Osteoblast (primary cell): ENCODE measurements at regions not wholly inside any gene's neighbourhood (a gene's known extent, or its start where the extent isn't known, plus 50 kb on each side); places are given as distances from the start of the nearest gene placed in this dataset.
A peak's percentile ranks its signal among the peaks of the same experiment; 100 is the strongest.
"Not testable (repeated sequence)": the region's sequence is repeated elsewhere in the genome, so short reads cannot be mapped to it uniquely, and the experiment has no call there.

Experiments used
- DNase-seq: peaks from one replicate; pipeline ENCODE4 v3.0.0; 2011; ENCODE audit warnings: low spot score, mixed read lengths; ENCODE audit not compliant: insufficient read length; ENCODE audit errors: missing footprints
- H2AFZ ChIP-seq: 2 replicates; pipeline ENCODE4 v1.6.0; 2011; ENCODE audit warnings: mild to moderate bottlenecking, low read length
- H3K27ac ChIP-seq: 2 replicates; pipeline ENCODE4 v1.5.1; 2011; ENCODE audit warnings: mild to moderate bottlenecking, low read depth, low read length, moderate library complexity
- H3K27me3 ChIP-seq: 2 replicates; pipeline ENCODE4 v1.6.0; 2012; ENCODE audit warnings: mild to moderate bottlenecking, control low read depth, inconsistent platforms, low read length, moderate library complexity; ENCODE audit not compliant: insufficient read depth
- H3K36me3 ChIP-seq: 2 replicates; pipeline ENCODE4 v1.5.1; 2011; ENCODE audit warnings: mild to moderate bottlenecking, low read length, control low read depth, moderate library complexity; ENCODE audit not compliant: insufficient read depth
- H3K4me1 ChIP-seq: 2 replicates; pipeline ENCODE4 v1.5.1; 2011; ENCODE audit warnings: mild to moderate bottlenecking, low read length, control low read depth, moderate library complexity; ENCODE audit not compliant: insufficient read depth
- H3K4me2 ChIP-seq: 2 replicates; pipeline ENCODE4 v1.6.0; 2011; ENCODE audit warnings: mild to moderate bottlenecking, low read length; ENCODE audit not compliant: insufficient read depth
- H3K4me3 ChIP-seq: fragments of 200-600 bp; sonication (generic); 3 replicates; pipeline ENCODE4 v1.5.1; 2012; ENCODE audit warnings: mild to moderate bottlenecking, low read length, inconsistent platforms; ENCODE audit not compliant: insufficient read depth
- H3K79me2 ChIP-seq: 2 replicates; pipeline ENCODE4 v1.6.0; 2012; ENCODE audit warnings: mild to moderate bottlenecking, low read length, control low read depth, inconsistent platforms; ENCODE audit not compliant: insufficient read depth
- H3K9me3 ChIP-seq: 2 replicates; pipeline ENCODE4 v1.5.1; 2011; ENCODE audit warnings: low read depth, low read length, control low read depth
- H4K20me1 ChIP-seq: 2 replicates; pipeline ENCODE4 v1.6.0; 2012; ENCODE audit warnings: mild to moderate bottlenecking, low read length, control low read depth; ENCODE audit not compliant: insufficient read depth
- CTCF ChIP-seq: IDR thresholded peaks from 2 replicates; pipeline ENCODE4 v1.5.1; 2011; ENCODE audit warnings: mild to moderate bottlenecking, low read depth, low read length, moderate library complexity; ENCODE audit errors: extremely low read depth

- Histone ChIP-seq H3K27me3 (peaks cover 5% of the 10 kb centered on the region), H2AFZ (no peak overlapping the region), H4K20me1 (no peaks in the 10 kb centered on the region), H3K79me2 (no peaks in the 10 kb centered on the region), H3K4me3 (no peak overlapping the region), H3K27ac (no peak overlapping the region), H3K4me1 (no peaks in the 10 kb centered on the region), H3K4me2 (no peak overlapping the region), H3K36me3 (no peaks in the 10 kb centered on the region), H3K9me3 (no peaks in the 10 kb centered on the region)
- DNase-seq: no peak
- no peak for TF ChIP-seq CTCF
Measured at GRCh38 chr7:142637240-142637639, 112.0 kb upstream of the PRSS1 start.

- Histone ChIP-seq H3K9me3 (no peaks in the 10 kb centered on the region), H3K36me3 (no peaks in the 10 kb centered on the region), H3K27me3 (peaks cover 2% of the 10 kb centered on the region), H2AFZ (no peak overlapping the region), H4K20me1 (no peaks in the 10 kb centered on the region), H3K4me1 (no peaks in the 10 kb centered on the region), H3K4me3 (no peak overlapping the region), H3K4me2 (no peak overlapping the region), H3K27ac (no peak overlapping the region), H3K79me2 (no peaks in the 10 kb centered on the region)
- DNase-seq: no peak
- TF ChIP-seq CTCF: no peak
Measured at GRCh38 chr7:142636751-142637150, 112.5 kb upstream of the PRSS1 start.

GRCh38 chr7:142636107-142636506, 113.2 kb upstream of the PRSS1 start:
- not testable (repeated sequence) for H3K36me3 ChIP-seq, H3K4me3 ChIP-seq, DNase-seq, H3K27me3 ChIP-seq, H2AFZ ChIP-seq, H3K4me1 ChIP-seq, H3K79me2 ChIP-seq, H3K27ac ChIP-seq, H3K4me2 ChIP-seq, H3K9me3 ChIP-seq, H4K20me1 ChIP-seq

- Histone ChIP-seq H3K4me1 (peaks cover 9% of the 10 kb centered on the region), H3K4me2 (no peak overlapping the region), H4K20me1 (no peaks in the 10 kb centered on the region), H3K9me3 (no peaks in the 10 kb centered on the region), H3K79me2 (no peaks in the 10 kb centered on the region), H2AFZ (no peak overlapping the region), H3K27ac (no peak overlapping the region), H3K36me3 (no peaks in the 10 kb centered on the region), H3K4me3 (no peak overlapping the region), H3K27me3 (no peaks in the 10 kb centered on the region)
- DNase-seq: peak; percentile 66
- TF ChIP-seq CTCF: peak; percentile 75
Measured at GRCh38 chr7:142632271-142633134, 116.8 kb upstream of the PRSS1 start.
